Type B pancreatic cell (in vitro differentiated cells): ENCODE measurements at regions not wholly inside any gene's neighbourhood (a gene's known extent, or its start where the extent isn't known, plus 50 kb on each side); places are given as distances from the start of the nearest gene placed in this dataset.
A peak's percentile ranks its signal among the peaks of the same experiment; 100 is the strongest.

Source experiments
- DNase-seq: peaks from one replicate; pipeline ENCODE4 v3.0.0; 2021; ENCODE audit warnings: mixed read lengths; ENCODE audit not compliant: unreplicated experiment; ENCODE audit errors: extremely low spot score
- H3K27ac Mint-ChIP-seq: 2 replicates; pipeline ENCODE4 v1.8.0; 2021; ENCODE audit warnings: mild to moderate bottlenecking, mixed read lengths
- H3K27me3 Mint-ChIP-seq: 2 replicates; pipeline ENCODE4 v1.8.0; 2021; ENCODE audit warnings: mixed read lengths
- H3K36me3 Mint-ChIP-seq: 2 replicates; pipeline ENCODE4 v1.8.0; 2021; ENCODE audit warnings: mixed read lengths
- H3K4me1 Mint-ChIP-seq: one replicate; pipeline ENCODE4 v1.8.0; 2021; ENCODE audit warnings: mixed read lengths; ENCODE audit not compliant: unreplicated experiment
- H3K4me3 Mint-ChIP-seq: 2 replicates; pipeline ENCODE4 v1.8.0; 2021; ENCODE audit warnings: mild to moderate bottlenecking, mixed read lengths
- H3K9me3 Mint-ChIP-seq: 2 replicates; pipeline ENCODE4 v1.8.0; 2021; ENCODE audit warnings: mixed read lengths
- TF ChIP-seq, protein P1 (sequence below): fragments of 200-600 bp; sonication (generic); conservative IDR thresholded peaks from 2 replicates; pipeline ENCODE4 v1.5.0; 2021; ENCODE audit warnings: antibody characterized with exemption, mild to moderate bottlenecking

- TF ChIP-seq, protein P1, sequence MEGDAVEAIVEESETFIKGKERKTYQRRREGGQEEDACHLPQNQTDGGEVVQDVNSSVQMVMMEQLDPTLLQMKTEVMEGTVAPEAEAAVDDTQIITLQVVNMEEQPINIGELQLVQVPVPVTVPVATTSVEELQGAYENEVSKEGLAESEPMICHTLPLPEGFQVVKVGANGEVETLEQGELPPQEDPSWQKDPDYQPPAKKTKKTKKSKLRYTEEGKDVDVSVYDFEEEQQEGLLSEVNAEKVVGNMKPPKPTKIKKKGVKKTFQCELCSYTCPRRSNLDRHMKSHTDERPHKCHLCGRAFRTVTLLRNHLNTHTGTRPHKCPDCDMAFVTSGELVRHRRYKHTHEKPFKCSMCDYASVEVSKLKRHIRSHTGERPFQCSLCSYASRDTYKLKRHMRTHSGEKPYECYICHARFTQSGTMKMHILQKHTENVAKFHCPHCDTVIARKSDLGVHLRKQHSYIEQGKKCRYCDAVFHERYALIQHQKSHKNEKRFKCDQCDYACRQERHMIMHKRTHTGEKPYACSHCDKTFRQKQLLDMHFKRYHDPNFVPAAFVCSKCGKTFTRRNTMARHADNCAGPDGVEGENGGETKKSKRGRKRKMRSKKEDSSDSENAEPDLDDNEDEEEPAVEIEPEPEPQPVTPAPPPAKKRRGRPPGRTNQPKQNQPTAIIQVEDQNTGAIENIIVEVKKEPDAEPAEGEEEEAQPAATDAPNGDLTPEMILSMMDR: no peak
- Mint-ChIP-seq H3K36me3 (no peaks in the 10 kb centered on the region), H3K4me1 (peaks cover 15% of the 10 kb centered on the region), H3K4me3 (no peak overlapping the region), H3K9me3 (peaks cover 13% of the 10 kb centered on the region), H3K27me3 (no peaks in the 10 kb centered on the region), H3K27ac (no peak overlapping the region)
- no peak for DNase-seq
Measured at GRCh38 chr7:106571563-106571962, 89.4 kb downstream of the CCDC71L start.

DNA sequence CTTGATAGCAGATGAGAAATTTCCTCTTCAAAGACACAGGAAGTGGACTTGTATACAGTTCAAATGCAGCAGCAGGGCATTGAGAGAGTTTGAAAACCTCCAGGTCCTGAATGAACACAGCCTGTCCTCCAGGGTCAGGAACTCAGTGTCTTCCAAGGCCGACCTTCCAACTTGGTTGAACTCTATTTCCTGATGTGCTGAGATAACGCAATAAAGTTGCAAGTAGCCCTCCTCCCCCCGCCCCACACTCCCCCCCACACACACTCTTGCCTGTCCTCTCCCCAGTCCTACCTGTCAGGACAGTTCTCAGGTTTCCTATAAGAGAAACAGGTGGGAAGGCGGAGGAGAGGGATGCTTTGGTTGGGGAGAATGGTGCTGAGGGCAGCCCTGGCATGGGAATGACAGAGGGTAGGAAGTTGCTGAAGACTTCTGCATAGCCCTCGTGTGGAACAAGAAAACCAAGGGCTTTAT lies 90.0 kb downstream of the CCDC71L start:
- no peak for DNase-seq
- Mint-ChIP-seq H3K36me3 (no peaks in the 10 kb centered on the region), H3K9me3 (peaks cover 13% of the 10 kb centered on the region), H3K4me1 (peaks cover 18% of the 10 kb centered on the region), H3K27me3 (no peaks in the 10 kb centered on the region), H3K4me3 (no peak overlapping the region), H3K27ac (no peak overlapping the region)
- TF ChIP-seq, protein P1: no peak

- H3K4me3 Mint-ChIP-seq: no peak overlapping the region
- peaks cover 13% of the 10 kb centered on the region for H3K9me3 Mint-ChIP-seq
- DNase-seq: no peak
- H3K27ac Mint-ChIP-seq: no peak overlapping the region
- TF ChIP-seq, protein P1: no peak
- peaks cover 18% of the 10 kb centered on the region for H3K4me1 Mint-ChIP-seq
- H3K36me3 Mint-ChIP-seq: no peaks in the 10 kb centered on the region
- H3K27me3 Mint-ChIP-seq: no peaks in the 10 kb centered on the region
Measured at GRCh38 chr7:106570146-106570545, 90.8 kb downstream of the CCDC71L start.

DNA sequence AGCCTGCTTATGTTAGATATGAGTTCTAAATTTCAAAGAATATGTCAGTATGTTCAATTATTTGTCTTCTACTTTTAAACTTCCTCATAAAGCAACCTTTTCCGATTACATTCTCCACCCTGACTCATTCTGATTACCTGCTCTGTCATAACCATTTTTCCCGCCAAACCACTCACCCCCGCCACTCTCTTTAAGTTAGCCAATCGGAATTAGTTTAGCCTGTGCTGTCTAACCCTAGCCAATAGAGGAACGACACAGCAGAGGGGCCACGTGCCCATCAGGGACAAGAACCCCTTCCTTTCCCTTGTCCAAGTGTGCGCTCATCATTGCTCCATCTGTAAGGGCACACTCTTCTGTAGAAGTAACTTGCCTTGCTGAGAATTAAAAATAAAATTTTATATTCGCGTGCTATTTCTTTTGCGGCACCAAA lies 91.4 kb downstream of the CCDC71L start:
- Mint-ChIP-seq H3K27ac (peak overlapping the region; percentile 92), H3K27me3 (no peaks in the 10 kb centered on the region), H3K4me1 (peaks cover 18% of the 10 kb centered on the region), H3K9me3 (peaks cover 13% of the 10 kb centered on the region), H3K36me3 (no peaks in the 10 kb centered on the region), H3K4me3 (no peak overlapping the region)
- TF ChIP-seq, protein P1: no peak
- DNase-seq: no peak

DNA sequence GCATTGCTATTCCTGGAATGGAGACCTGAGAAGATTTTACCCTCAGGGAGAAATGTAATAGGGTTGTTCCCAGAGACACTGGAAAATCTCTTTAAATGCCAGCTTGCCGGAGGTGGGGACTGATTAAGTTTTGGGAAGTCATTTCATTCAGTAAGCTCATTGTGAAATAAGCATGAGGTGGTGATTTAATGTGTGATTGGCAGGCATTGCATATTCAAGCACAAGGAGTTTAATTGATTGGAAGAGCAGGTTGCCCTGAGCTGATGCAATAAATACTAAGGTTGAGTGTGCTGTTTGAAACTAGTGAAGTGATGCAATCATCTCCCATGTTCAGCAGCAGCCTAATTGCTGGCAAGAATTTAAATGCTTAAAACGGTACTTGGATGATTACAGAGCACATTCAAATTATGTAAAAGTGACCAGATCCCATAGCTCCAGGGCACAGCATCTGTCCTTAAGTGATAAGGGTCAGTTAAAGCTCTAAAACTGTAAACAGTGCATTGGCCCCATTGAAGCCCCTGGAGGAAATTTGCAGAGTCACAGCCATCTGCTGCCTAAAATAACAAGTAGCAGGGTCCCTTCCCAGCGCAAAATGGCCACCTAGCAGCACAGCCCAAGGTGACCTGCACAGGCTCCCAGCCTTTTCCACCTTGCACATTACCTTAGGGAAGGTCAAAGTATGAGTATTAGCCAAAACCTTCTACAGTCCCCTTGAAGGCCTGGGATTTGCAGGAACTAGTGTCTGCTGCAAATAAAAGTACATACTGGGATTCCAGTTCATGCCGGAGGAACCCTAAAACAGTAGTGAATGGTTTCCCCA lies 92.1 kb downstream of the CCDC71L start:
- Mint-ChIP-seq H3K27ac (peak overlapping the region; percentile 92), H3K9me3 (peaks cover 13% of the 10 kb centered on the region)

More for the DNA sequence above, 92.1 kb downstream of the CCDC71L start:
- peaks cover 18% of the 10 kb centered on the region for H3K4me1 Mint-ChIP-seq
- H3K27me3 Mint-ChIP-seq: no peaks in the 10 kb centered on the region
- H3K36me3 Mint-ChIP-seq: no peaks in the 10 kb centered on the region
- TF ChIP-seq, protein P1: peak; percentile 29
- peak overlapping the region; percentile 62 for H3K4me3 Mint-ChIP-seq
- DNase-seq: no peak
